Uterus (tissue), 3 donors: ENCODE measurements at regions not wholly inside any gene's neighbourhood (a gene's known extent, or its start where the extent isn't known, plus 50 kb on each side); places are given as distances from the start of the nearest gene placed in this dataset.

ENCODE experiments used
- DNase-seq, 2 donors: peaks; one replicate each; pipeline ENCODE4 v3.0.0-alpha.2; 2019 to 2020
- H3K27ac ChIP-seq, 2 donors: fragments of 200-600 bp; sonication (generic); 1 replicate in 1 of 2; 2 replicates in 1 of 2; pipeline ENCODE4 v1.5.1; 2016 to 2018
- H3K27me3 ChIP-seq, 2 donors: fragments of 200-600 bp; sonication (generic); one replicate each; pipeline ENCODE4 v1.5.1; 2018 to 2019; ENCODE audit warnings: control low read depth in 1 of 2
- H3K36me3 ChIP-seq, 2 donors: fragments of 200-600 bp; sonication (generic); one replicate each; pipeline ENCODE4 v1.5.1; 2019; ENCODE audit warnings: control low read depth in 1 of 2
- H3K4me1 ChIP-seq, 2 donors: fragments of 200-600 bp; sonication (generic); one replicate each; pipeline ENCODE4 v1.5.1; 2018 to 2019; ENCODE audit warnings: control low read depth in 1 of 2
- H3K4me3 ChIP-seq, 2 donors: fragments of 200-600 bp; sonication (generic); 1 replicate in 1 of 2; 2 replicates in 1 of 2; pipeline ENCODE4 v1.5.1; 2018 to 2019; ENCODE audit warnings: mild to moderate bottlenecking in 1 of 2
- H3K9me3 ChIP-seq, 2 donors: fragments of 200-600 bp; sonication (generic); one replicate each; pipeline ENCODE4 v1.5.1; 2019; ENCODE audit warnings: control low read depth in 1 of 2
- CTCF ChIP-seq, 4 experiments: fragments of 200-600 bp in 2 of 4; fragments of 450-650 bp in 2 of 4; sonication (generic) in 2 of 4; IDR thresholded peaks; one replicate each; pipeline ENCODE4 v1.5.1; 2016 to 2019; ENCODE audit warnings: antibody characterized with exemption in 4 of 4, mild to moderate bottlenecking in 2 of 4, moderate library complexity in 1 of 4
- POLR2A ChIP-seq, 2 donors: fragments of 450-650 bp; IDR thresholded peaks; one replicate each; pipeline ENCODE4 v1.6.1; 2016; ENCODE audit warnings: antibody characterized with exemption in 2 of 2, mild to moderate bottlenecking in 1 of 2, moderate library complexity in 1 of 2
- intact Hi-C: fragments of 100-400 bp; cut with DNase I; formaldehyde crosslinking; loops from one replicate; pipeline ENCODE4 v1.15.1; 2023; ENCODE audit warnings: low total_unique reads
- donor health status: DM: yes; HTN: yes; CAD: no.

GRCh38 chr14:97726676-97727075 lies 929.5 kb downstream of the VRK1 start:
- no peak for DNase-seq
- H3K4me1 ChIP-seq: no peaks in the 10 kb centered on the region
- H3K27ac ChIP-seq: no peak overlapping the region
- TF ChIP-seq POLR2A (IDR thresholded peaks at IDR 0.05) (no peak), CTCF (IDR thresholded peaks at IDR 0.05) (no peak)
- intact Hi-C loops: no loop called here
- no peaks in the 10 kb centered on the region for H3K9me3 ChIP-seq
- H3K36me3 ChIP-seq: no peaks in the 10 kb centered on the region
- H3K4me3 ChIP-seq: no peak overlapping the region
- H3K27me3 ChIP-seq: no peaks in the 10 kb centered on the region

GRCh38 chr14:97730706-97731105 lies 933.5 kb downstream of the VRK1 start:
- TF ChIP-seq POLR2A (IDR thresholded peaks at IDR 0.05): no peak
- no peak for TF ChIP-seq CTCF (IDR thresholded peaks at IDR 0.05)
- H3K27ac ChIP-seq: no peak overlapping the region
- intact Hi-C loops: no loop called here
- no peak overlapping the region for H3K4me3 ChIP-seq
- H3K4me1 ChIP-seq: no peaks in the 10 kb centered on the region
- H3K36me3 ChIP-seq: no peaks in the 10 kb centered on the region
- DNase-seq: no peak
- no peaks in the 10 kb centered on the region for H3K27me3 ChIP-seq
- H3K9me3 ChIP-seq: no peaks in the 10 kb centered on the region

DNA sequence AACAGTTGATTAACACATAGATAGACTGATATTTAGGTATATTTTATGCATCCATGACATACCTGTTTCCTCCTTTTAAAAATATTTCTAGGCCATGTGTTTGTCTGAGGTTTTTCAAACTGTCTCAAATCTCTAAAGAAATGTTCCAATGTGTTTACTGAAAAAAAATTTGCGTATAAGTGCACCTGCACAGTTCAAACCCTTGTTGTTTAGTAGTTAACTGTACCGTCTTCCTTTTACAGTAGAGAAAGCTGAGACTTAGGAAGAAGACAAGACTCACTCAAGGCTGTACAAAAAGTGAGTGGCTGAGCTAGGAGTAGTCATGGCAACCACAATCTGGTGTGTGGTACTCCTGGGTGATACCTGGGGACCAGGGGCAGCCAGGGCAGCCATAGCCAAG lies 934.6 kb downstream of the VRK1 start:
- Histone ChIP-seq H3K27me3 (no peaks in the 10 kb centered on the region), H3K9me3 (no peaks in the 10 kb centered on the region), H3K4me3 (no peak overlapping the region), H3K4me1 (no peaks in the 10 kb centered on the region), H3K36me3 (no peaks in the 10 kb centered on the region), H3K27ac (no peak overlapping the region)
- DNase-seq: no peak
- intact Hi-C loops: no loop called here
- TF ChIP-seq POLR2A (IDR thresholded peaks at IDR 0.05) (no peak), CTCF (IDR thresholded peaks at IDR 0.05) (no peak)

DNA sequence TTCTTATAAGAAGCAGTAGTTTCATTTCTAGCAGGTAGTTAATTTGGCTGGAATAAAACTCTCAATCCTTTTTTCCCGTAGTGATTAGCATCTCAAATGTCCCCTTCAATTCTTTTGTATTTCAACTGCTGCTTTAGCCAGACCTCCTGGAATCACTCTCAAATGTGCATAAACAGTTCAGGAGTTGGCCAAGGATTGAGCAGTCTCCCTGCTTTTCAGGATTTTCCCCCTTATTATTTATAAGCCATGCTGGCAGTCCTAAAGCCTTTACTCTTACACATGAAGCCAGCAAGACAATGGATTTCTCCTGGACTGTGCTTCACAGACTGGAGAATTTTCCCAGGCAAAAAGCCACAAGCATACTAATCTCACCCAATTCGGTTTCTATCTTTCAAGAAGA lies 950.1 kb downstream of the VRK1 start:
- TF ChIP-seq CTCF (IDR thresholded peaks at IDR 0.05): no peak
- TF ChIP-seq POLR2A (IDR thresholded peaks at IDR 0.05): no peak
- Histone ChIP-seq H3K4me3 (no peak overlapping the region), H3K27ac (no peak overlapping the region), H3K36me3 (no peaks in the 10 kb centered on the region), H3K27me3 (no peaks in the 10 kb centered on the region), H3K4me1 (no peaks in the 10 kb centered on the region), H3K9me3 (no peaks in the 10 kb centered on the region)
- DNase-seq: no peak
- intact Hi-C loops: no loop called here

DNA sequence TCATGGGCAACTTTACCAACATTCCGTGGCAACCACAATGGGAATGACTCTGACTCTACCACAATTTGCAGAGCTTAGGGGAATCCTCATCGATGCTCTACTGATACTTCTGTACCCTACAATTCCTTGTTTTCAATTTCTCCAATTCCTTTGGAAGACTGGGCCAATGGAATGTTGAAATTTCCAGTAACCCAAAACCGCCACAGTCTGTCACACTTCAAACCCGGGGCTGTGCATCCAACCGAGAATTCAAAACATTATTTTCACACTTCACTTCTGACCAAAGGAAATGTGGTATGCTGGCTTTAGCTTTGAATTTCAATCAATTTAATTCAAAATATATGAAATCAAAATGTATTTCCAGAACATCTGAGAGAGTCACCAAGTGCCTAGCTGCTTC lies 951.4 kb downstream of the VRK1 start:
- Histone ChIP-seq H3K36me3 (no peaks in the 10 kb centered on the region), H3K27me3 (no peaks in the 10 kb centered on the region), H3K9me3 (no peaks in the 10 kb centered on the region), H3K27ac (no peak overlapping the region), H3K4me3 (no peak overlapping the region), H3K4me1 (no peaks in the 10 kb centered on the region)
- no peak for DNase-seq
- intact Hi-C loops: no loop called here
- TF ChIP-seq POLR2A (IDR thresholded peaks at IDR 0.05) (no peak), CTCF (IDR thresholded peaks at IDR 0.05) (no peak)
